Ramos (cell line): ENCODE measurements at regions not wholly inside any gene's neighbourhood (a gene's known extent, or its start where the extent isn't known, plus 50 kb on each side); places are given as distances from the start of the nearest gene placed in this dataset.

ENCODE experiments used
- in situ Hi-C: fragments of 300-500 bp; cut with MboI; formaldehyde crosslinking; loops from one replicate; pipeline ENCODE4 v1.14.3; 2022; ENCODE audit warnings: low sequenced_read_pairs; ENCODE audit not compliant: unreplicated experiment

- in situ Hi-C loops, result no loop called here
These were observed 380.5 kb downstream of the EMP1 start for GRCh38 chr12:13576935-13577500.

GRCh38 chr12:13573698-13574321 is 377.3 kb downstream of the EMP1 start:
- in situ Hi-C loops, result no loop called here

GRCh38 chr12:13571035-13571434 is 374.5 kb downstream of the EMP1 start:
- in situ Hi-C loops, result no loop called here

- in situ Hi-C loops, result no loop called here
These were observed 373.6 kb downstream of the EMP1 start for GRCh38 chr12:13570005-13570694.

- in situ Hi-C loops, result no loop called here
These were observed 369.8 kb downstream of the EMP1 start for GRCh38 chr12:13566292-13566691.

GRCh38 chr12:13564266-13564810 is 367.8 kb downstream of the EMP1 start:
- in situ Hi-C loops, result no loop called here

- in situ Hi-C loops, result no loop called here
These were observed 367.2 kb downstream of the EMP1 start for GRCh38 chr12:13563743-13564125.

- in situ Hi-C loops, result no loop called here
These were observed 366.6 kb downstream of the EMP1 start for GRCh38 chr12:13562915-13563742.

GRCh38 chr12:13561923-13562322 is 365.4 kb downstream of the EMP1 start:
- in situ Hi-C loops, result no loop called here

GRCh38 chr12:13559318-13559978 is 362.9 kb downstream of the EMP1 start:
- in situ Hi-C loops, result no loop called here

- in situ Hi-C loops, result no loop called here
These were observed 356.3 kb downstream of the EMP1 start for GRCh38 chr12:13552830-13553229.

GRCh38 chr12:13547283-13547682 is 350.8 kb downstream of the EMP1 start:
- in situ Hi-C loops, result no loop called here

- in situ Hi-C loops, result no loop called here
These were observed 349.7 kb downstream of the EMP1 start for GRCh38 chr12:13546231-13546630.

- in situ Hi-C loops, result no loop called here
These were observed 342.5 kb downstream of the EMP1 start for GRCh38 chr12:13539051-13539450.

GRCh38 chr12:13538136-13538535 is 341.6 kb downstream of the EMP1 start:
- in situ Hi-C loops, result no loop called here

GRCh38 chr12:13537623-13538022 is 341.1 kb downstream of the EMP1 start:
- in situ Hi-C loops, result no loop called here

- in situ Hi-C loops, result no loop called here
These were observed 339.8 kb downstream of the EMP1 start for GRCh38 chr12:13536219-13536910.

GRCh38 chr12:13534645-13535398 is 338.3 kb downstream of the EMP1 start:
- in situ Hi-C loops, result no loop called here

GRCh38 chr12:13534242-13534641 is 337.7 kb downstream of the EMP1 start:
- in situ Hi-C loops, result no loop called here
